MM.1S (cell line): ENCODE measurements at regions not wholly inside any gene's neighbourhood (a gene's known extent, or its start where the extent isn't known, plus 50 kb on each side); places are given as distances from the start of the nearest gene placed in this dataset.

ENCODE experiments used
- CTCF ChIP-seq: fragments of 300-600 bp; sonication (generic); IDR thresholded peaks from 2 replicates; pipeline ENCODE4 v1.5.1; 2016; ENCODE audit warnings: antibody characterized with exemption, low read length, mixed read lengths
- EZH2 ChIP-seq: fragments of 300-600 bp; sonication (generic); optimal IDR thresholded peaks from 2 replicates; pipeline ENCODE3; 2017; ENCODE audit warnings: low read depth, mild to moderate bottlenecking, antibody characterized with exemption, low read length, mixed read lengths
- EZH2phosphoT487 ChIP-seq: fragments of 300-600 bp; sonication (generic); IDR thresholded peaks from 2 replicates; pipeline ENCODE4 v1.6.1; 2018; ENCODE audit warnings: antibody characterized with exemption, low read length

- TF ChIP-seq CTCF (no peak), EZH2 (no peak), EZH2phosphoT487 (no peak)
These were observed 1163.7 kb downstream of the SI start for GRCh38 chr3:163914567-163914966.
